GM19035 (cell line): ENCODE measurements at regions not wholly inside any gene's neighbourhood (a gene's known extent, or its start where the extent isn't known, plus 50 kb on each side); places are given as distances from the start of the nearest gene placed in this dataset.
"Not testable (repeated sequence)": the region's sequence is repeated elsewhere in the genome, so short reads cannot be mapped to it uniquely, and the experiment has no call there.

ENCODE experiments used
- ATAC-seq: cut with Tn5 transposase; IDR thresholded peaks from one replicate; pipeline ENCODE4 v1.9.1; 2021; ENCODE audit not compliant: unreplicated experiment

DNA sequence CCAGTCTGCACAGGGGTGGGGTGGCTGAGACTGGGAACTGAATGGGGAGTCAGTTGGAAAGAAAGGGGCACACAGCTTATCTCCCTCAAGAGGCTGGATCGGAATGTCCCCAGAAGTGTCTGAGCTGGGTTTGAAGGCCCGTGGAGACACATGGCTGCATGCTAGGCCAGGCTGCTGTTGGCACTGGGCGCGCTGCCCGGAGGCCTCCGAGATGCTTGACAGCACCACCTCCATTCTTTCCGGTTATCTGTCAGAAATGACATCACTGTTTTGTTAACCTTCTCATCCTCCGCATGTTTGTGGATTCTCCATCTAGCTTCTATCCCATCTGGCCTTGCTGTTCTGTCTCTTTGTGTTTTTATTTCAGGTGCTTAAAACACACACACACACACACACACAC, 85.5 kb downstream of the APIP start:
- ATAC-seq = no peak

DNA sequence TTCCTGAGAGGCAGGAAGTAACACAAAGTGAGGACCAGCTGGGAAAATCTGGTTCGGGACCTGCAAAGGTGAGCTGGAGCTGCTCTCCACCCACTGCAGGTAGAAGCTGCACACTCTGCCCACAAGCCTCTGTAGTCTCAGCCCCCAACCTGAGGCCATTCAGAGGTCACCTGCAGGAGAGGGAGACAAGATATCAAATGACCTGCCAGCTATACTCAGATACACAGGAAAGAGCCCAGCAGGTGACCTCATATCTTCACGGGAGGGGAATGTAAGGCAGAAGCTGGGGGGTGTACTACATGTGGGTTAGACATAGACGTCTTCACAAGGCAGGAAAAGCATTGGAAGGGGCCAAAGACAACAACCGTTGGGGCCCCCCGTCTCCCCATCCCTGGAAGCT, 86.1 kb downstream of the APIP start:
- no peak for ATAC-seq

DNA sequence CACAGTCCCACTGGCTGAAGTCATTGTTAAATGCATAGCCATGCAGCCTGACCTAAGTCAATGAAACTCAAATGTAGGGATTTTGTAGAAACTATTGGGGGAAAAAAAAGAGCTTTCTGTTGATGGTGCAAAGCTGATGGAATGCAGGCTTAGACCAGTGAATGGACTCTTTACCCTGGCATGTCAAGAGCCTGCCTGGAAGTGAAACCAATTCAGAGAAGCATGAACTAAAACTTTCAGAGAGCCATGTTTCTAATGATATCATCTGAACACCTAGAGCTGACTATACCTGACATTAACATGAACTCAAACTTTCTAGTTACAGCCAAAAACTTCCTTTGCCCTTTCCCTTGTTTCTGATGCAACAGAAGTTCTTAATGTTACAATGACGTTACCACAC, 89.0 kb downstream of the APIP start:
- no peak for ATAC-seq

DNA sequence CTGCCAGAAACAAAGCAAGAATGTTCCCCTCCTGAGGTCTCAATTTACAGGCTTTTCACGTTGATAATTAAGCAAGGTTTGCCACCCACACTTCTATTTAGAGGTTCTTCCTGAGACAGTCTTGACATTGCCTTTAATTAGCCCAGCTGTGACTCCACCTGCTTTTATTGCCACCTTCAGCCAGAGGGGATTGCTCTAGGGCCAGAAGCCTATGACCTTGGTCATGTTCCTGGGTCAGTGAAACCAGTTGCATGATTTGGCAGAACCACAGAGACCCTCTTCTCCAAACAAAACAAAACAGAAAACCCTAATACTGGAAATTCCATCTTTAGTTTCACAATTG, 89.8 kb downstream of the APIP start:
- ATAC-seq = no peak

DNA sequence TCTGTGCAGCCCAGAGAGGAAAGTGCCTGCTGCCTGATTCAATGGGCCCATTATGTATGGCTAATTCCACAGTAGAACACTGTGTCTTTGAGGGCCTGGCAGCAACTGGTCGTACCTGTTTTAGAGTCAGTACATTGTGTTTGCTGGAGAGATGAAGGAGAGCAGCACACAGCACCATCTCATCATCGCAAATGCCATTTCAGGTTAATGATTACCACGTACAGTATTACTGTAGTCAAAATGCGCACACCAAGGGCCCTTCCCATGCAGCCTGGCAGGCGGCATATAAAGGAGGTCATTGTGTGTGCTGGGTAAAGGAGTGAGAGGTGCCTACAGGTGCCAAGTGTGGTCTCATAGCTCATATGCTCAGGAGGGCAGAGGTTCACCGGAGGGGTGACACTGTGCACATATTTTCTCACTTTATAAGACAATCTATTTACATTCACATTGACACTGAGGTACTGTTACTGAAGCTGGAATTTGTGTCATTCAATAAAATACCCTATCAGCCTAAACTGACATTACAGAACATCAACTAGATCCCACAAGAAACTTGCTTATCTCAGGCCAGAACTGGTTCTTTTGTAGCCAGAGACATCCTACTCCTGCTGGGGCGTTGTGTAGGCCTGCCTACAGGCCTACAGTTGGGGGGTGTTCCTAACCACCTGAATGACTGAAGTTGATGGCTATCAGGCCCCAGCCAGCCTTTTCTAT, 90.4 kb downstream of the APIP start:
- no peak for ATAC-seq

DNA sequence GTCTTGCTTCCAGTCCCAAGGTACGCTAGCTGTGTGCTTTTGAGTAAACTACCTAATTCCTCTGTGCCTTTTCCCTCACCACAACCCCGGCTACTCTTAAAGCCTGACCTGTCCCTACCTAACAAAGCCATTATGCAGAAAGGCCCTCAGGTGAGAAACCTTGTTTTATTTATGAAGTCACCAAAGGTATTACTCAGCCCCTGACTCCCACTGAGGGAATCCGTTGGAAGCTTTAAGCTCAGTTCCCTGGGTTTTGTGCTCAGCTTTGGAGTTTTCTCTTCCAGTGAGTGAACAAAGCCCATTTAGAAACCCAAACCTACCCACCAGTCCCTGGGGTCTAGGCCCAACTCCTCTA, 90.9 kb downstream of the APIP start:
- ATAC-seq = no peak

DNA sequence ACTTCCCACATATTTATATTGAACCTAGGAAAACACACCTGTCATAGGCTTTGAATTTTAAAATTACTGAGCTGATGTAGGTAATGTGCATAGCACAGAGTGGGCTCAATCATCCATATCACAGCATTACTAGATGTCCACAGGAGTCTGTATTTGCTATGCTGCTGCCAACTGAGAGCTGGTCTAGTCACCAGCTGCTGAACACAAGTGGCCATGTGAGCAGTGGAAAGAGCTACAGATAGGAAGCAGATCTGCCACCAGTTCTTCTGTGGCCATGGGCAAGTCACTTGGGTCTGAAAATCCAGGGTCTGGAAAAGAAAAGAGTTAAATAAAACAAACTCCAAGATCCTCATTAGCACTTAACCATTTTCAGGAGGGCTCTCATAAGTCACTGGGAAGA, 91.8 kb downstream of the APIP start:
- no peak for ATAC-seq

DNA sequence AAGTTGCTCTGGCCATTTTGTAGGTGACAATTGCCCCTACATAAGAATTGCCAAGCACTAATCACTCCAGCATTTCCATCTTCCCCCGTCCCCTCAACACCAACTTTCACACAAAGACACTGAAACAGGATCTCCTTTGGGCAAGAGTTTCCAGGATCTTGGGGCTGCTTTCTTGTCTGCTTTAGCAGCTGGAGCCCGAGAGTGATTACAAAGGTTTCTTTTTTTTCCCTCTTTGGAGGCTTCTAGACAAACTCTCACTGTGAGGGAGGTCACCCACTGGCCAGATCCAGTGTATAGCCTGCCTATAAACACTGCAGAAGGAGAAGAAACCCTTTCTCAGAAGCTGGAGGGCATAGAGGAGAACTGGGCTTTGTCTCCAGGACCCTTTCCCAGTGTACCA, 92.5 kb downstream of the APIP start:
- ATAC-seq = no peak

DNA sequence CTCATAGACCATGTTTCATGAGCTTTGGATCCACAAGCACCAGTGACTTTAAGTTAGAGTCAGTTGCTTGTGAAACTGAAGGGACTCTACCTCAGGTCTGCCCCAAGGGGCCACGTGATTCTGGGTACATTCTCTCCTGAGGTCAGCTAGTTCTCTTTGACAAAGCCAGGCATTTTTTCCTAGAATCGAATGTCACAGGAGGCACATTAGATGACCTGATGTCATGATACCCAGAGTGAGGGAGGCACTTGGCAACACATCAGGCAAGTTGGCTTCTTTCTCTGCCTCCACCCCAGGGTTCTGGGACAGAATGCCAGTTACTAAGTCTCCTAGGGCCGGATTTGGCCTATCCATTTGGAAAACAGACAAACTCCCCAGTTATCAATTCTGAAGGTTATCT, 93.0 kb downstream of the APIP start:
- ATAC-seq = no peak

DNA sequence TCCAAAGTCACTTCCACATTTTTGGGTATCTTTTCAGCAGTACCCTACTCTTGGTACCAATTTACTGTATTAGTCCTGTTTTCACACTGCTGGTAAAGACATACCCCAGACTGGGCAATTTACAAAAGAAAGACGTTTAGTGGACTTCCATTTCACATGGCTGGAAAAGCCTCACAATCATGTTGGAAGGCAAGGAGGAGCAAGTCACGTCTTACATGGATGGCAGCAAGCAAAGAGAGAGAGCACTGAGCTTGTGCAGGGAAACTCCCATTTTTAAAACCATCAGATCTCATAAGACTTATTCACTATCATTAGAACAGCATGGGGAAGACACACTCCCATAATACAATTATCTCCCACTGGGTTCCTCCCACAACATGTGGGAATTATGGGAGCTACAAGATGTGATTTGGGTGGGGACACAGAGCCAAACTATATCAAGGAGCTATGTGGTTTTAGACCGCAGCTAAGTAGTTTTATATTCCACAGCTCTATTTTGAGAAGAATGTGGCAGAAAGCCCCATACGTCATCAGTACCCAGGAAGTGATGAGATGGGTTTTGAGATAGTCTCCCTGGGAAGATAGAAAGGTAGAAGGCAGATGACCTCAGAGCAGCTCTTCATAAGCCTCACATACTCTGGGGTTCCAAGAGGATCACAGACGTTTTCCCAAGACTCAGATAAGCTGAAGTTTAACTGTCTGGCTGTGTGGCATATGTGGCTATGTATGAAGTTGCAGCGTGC, 96.3 kb downstream of the APIP start:
- ATAC-seq = no peak

DNA sequence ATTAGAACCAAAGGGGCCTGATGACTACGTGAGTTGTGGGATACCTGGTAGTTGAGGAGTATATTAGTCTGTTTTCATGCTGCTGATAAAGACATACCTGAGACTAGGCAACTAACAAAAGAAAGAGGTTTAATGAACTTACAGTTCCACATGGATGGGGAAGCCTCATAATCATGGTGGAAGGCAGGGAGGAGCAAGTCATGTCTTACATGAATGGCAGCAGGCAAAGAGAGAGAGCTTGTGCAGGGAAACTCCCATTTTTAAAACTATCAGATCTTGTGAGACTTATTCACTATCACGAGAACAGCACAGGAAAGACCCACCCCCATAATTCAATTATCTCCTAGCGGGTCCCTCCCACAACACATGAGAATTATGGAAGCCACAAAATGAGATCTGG, 98.4 kb downstream of the APIP start:
- ATAC-seq = not testable (repeated sequence)

DNA sequence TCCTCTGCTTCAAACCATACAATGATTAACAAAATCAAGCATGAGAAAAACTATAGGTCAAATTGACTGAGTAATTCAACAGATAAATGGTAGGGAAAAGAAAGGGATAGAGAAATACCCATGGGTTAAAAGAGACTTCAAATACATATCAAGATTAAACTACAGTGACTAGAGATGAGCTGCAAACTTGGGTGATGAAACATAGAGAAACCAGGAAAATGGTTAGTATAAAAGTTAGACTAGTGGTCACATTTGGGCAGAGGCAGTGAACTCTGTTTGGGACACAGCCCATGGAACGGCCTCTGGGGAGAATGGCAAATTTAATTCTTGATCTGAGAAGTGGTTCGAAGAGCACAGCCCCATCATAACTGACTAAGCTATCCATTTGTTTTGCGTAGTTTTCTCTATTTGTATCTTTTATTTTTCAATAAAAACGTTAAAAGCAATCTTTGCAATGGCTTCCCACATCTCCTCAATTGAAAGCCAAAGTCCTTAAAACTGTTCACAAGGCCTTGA, 99.4 kb downstream of the APIP start:
- ATAC-seq = no peak

DNA sequence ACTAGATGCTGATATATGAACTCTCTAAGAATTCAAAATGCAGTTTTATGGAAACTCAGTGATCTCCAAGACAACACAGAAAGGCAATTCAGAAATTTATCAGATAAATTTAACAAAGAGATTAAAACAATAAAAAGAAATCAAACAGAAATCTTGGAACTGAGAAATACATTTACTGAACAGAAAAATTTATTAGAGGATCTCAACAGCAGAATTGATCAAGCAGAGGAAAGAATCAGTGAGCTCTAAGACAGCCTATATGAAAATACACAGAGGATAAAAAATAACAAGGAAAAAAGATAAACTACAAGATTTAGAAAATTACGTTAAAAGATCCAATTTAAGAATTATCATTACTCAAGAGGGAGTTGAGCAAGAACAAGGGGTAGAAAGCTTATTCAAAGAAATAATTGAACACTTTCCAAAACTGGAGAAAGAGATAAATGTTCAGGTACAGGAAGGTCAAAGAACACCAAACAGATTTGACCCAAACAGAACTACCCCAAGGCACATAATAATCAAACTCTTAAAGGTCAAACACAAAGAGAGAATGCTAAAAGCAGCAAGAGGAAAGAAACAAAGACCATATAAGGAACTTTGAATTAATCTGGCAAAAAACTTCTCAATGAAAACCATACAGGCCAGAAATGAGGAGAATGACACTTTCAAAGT, 103.1 kb downstream of the APIP start:
- no peak for ATAC-seq

DNA sequence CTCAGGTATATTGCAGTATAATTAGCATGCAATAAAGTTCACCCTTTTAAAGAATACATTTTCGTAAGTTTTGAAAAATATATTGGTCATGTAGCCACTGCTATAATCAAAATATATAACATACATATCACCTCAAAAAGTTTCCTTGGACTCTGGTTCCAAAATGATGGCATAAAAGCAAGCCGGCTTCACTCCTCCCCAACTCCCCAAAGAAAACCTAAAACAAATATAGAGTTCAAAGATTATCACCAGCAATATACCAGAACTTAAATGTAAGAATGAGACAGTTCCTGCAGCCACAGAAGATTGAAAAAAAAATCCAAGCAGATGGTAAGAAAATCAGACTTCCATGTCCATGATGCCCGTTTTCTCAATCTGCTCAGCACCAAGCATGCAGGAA, 104.3 kb downstream of the APIP start:
- ATAC-seq = no peak

DNA sequence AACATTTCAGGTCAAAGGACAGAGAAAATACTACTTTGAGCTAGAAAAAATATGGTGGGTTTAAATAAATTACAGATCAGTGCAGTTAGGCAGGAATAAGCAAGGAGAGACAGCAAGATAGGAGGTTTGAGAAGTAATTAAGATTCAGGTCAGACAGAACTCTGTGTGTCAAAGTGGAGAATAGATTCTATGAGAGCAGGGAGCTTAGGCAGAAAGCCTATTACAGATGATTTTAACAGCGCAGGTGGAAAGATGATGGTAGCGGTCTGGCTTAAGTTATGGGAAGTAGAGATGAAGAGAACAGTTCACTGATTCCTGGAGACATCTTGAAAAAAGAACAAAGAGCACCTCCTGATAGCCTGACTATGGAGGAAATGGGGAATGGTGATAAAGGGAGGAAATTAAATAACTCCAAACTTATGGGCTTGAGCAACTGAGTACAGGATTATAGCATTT, 106.0 kb downstream of the APIP start:
- no peak for ATAC-seq

DNA sequence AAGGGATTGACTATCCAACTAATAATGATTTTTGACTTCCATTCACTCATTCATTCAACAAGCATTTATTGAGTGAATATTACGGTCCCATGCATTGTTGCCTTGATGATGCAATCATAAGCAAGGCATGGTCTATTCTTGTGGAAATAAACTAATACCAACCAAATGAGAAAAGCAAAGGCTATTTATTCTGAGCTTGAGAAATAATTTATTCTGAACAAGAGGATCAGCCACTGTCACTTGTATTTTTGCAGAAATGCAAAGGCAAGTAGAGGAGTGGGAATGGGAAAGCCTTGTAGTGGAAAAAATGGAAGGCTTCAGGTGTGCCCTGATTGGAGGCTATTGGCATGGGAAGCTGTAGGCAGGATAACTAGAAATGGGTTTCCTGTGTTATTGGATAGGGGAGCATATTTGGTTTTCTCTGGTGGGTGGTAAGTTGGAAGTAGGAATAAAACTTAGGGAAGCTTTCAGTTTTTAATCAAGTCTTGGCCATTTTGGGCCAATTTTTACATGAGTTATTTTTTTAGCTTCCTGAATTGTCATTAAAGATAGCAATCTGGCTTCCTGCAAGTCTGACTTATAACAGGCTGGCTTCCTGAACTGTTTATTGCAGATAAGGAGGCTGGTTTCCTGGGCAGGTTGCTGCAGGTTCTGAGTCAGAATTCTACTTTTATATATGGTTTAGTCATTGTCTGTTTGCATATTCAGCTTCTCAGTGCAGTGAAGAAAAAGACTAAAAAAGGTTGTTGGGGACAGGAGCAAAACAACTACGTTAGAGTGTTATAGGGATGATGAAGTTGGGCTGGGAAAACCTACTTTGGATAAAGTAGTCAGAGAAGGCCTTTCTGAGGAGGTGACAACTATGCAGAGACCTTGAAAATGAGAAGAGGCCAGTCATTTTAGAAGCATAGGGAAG, 106.7 kb downstream of the APIP start:
- no peak for ATAC-seq

DNA sequence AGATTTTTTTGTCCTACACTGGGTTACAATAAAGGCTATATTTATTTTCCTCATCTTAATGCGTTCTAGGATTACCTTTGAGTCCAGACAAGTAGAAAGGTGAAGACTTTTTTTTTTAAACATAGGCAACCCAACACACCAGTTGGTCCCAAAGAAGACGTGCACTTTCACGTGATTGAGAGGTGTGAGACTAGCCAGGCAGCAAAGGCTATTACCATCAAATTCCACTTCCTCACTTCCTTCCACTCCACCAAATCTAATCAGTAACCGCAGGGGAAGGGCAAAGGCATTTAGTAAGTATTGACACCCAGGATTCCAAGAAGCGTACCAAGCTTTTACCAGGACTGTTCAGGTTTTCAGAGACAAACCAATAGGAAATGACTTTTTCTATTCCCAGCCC, 109.3 kb downstream of the APIP start:
- ATAC-seq = no peak

DNA sequence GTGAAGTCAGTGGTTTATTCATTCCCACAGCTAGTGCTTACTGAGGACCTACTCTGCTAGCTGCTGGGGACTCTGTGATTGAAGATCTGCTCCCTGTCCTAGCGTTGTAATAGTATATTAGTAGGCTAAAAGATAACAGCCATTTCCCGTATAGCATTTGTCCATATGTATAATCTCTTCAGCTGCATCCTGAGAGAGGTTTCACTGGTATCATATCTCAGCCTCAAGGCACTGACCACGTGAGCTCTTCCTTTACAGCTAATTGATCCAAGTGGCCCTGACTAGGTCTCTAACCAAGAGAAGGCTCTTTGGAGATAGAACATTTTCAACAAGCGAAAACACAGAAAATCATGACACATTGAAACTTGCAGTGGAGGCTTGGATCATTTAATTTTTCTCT, 110.2 kb downstream of the APIP start:
- no peak for ATAC-seq

DNA sequence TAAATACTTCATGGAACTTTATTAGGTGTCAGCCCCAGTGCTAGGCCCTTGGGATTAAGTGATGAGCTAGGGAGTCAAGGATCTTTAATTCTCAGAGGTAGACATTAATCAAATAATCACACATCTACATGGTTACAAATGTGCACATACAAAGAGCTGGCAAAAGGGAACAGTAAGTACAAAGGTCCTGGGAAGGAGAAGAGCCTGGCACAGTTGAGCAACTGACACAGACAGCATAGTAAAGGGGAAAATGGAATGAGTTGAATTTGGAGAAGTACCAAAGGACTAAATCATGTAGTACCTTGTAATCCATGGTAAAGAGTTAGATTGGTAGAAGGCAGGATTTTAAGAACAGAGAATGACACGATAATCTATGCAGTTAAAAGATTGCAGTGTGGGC, 116.3 kb downstream of the APIP start:
- no peak for ATAC-seq

DNA sequence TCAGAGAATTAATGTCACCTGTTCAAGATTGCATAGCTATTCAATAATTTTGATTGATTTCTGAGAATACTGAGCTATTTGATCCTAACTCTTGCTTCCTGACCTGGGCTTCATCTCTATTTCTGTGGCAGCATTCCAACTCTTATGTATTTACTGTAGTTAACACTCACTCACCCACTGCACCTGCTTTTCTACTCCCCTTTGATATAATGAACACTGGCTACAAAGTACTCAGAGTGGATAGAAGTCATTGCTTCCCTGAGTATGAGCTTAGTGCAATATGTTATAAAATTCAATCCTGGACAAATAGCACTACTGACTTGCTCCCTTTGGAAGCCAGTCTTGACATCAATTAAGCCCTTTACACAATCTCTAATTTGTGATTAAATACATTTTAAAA, 117.2 kb downstream of the APIP start:
- no peak for ATAC-seq

DNA sequence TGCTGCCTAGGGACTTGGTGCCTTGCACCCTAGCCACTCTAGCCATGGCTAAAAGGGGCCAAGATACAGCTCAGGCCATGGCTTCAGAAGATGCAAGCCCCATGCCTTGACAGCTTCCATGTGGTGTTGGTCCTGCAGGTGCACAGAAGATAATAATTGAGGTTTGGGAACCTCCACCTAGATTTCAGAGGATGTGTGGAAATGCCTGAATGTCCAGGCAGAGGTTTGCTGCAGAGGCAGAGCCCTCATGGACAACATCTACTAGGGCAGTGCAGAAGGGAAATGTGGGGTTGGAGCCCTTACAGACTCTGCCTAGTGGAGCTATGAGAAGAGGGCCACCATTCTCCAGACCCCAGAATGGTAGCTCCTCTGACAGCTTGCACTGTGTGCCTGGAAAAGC, 118.7 kb downstream of the APIP start:
- not testable (repeated sequence) for ATAC-seq
